Tibial nerve (tissue), 3 donors: ENCODE measurements at regions not wholly inside any gene's neighbourhood (a gene's known extent, or its start where the extent isn't known, plus 50 kb on each side); places are given as distances from the start of the nearest gene placed in this dataset.

Experiments
- POLR2A ChIP-seq, 2 donors: fragments of 450-650 bp; IDR thresholded peaks; one replicate each; pipeline ENCODE4 v1.6.1; 2017; ENCODE audit warnings: antibody characterized with exemption in 2 of 2, mild to moderate bottlenecking in 2 of 2, moderate library complexity in 2 of 2
- TF ChIP-seq, protein P1 (sequence below), 5 experiments: fragments of 200-600 bp in 3 of 5; fragments of 450-650 bp in 2 of 5; sonication (generic) in 3 of 5; IDR thresholded peaks; one replicate each; pipeline ENCODE4 v1.5.1; 2016 to 2019; ENCODE audit warnings: antibody characterized with exemption in 5 of 5, mild to moderate bottlenecking in 3 of 5, moderate library complexity in 2 of 5

DNA sequence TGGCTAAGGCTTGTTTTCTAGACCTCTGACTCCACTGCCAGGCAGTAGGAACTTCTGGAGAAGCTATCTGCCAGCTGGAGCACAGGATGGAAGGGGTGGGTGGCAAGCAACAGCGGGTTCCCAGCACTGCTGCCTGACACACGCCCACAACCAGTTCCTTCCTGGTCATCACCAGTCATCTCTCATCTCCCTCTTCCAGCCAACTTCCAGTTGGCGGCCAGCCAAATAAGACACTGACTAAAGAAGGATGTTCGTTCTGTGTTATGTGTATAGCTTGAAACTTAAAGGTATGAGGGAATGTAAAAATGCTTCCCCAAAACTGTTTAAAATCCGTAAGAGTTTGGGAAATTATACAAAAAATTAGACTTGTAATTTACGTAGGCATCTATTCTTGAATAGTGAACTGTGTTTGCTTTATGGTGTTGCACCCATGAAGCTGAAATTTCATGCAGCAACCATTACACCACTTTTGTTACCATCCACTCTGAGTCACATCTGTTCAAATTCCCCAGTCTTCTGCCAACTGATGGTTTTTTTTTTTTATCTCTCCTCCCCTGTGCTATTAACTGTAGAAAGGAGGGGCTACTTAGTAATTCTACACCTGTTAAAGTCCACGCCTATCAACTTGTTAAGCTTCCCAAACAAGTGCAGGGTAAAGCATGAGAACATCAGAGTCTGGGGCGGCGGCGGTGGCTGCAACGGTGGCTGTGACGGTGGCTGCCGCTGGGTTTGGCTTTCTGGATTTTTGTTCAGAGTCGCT, 86.2 kb upstream of the FRY start:
- TF ChIP-seq, protein P1, sequence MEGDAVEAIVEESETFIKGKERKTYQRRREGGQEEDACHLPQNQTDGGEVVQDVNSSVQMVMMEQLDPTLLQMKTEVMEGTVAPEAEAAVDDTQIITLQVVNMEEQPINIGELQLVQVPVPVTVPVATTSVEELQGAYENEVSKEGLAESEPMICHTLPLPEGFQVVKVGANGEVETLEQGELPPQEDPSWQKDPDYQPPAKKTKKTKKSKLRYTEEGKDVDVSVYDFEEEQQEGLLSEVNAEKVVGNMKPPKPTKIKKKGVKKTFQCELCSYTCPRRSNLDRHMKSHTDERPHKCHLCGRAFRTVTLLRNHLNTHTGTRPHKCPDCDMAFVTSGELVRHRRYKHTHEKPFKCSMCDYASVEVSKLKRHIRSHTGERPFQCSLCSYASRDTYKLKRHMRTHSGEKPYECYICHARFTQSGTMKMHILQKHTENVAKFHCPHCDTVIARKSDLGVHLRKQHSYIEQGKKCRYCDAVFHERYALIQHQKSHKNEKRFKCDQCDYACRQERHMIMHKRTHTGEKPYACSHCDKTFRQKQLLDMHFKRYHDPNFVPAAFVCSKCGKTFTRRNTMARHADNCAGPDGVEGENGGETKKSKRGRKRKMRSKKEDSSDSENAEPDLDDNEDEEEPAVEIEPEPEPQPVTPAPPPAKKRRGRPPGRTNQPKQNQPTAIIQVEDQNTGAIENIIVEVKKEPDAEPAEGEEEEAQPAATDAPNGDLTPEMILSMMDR (IDR thresholded peaks at IDR 0.05): no peak
- no peak for TF ChIP-seq POLR2A (IDR thresholded peaks at IDR 0.05)
